ENCODE measurements at regions not wholly inside any gene's neighbourhood (a gene's known extent, or its start where the extent isn't known, plus 50 kb on each side); places are given as distances from the start of the nearest gene placed in this dataset.

DNA sequence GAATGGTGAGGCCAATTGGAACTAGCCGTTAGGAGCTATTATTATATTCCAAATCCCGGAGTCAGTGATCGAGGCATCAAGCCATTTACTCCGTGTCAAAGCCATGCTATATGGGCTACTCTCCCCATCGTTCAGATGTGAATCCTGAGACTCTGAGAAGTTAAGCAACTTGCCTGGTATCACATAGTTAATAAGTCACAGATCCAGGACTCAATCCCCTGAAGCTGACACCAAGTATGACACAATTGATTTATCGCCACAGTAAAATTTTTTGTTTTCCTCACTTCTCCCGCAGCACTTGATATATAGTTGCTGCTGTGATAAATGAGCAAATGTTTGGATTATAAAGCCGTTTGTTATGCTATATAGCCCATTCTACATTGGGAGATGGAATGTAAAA, 50.8 kb upstream of the TSHZ2 start:
- ChIA-PET CTCF (interaction anchor here (0.6 to 1.1 kb wide), 2 partner anchors 9 to 1429 kb away, joined by 3 read pairs; no protein-coding TSS in a partner anchor), POLR2A (no interaction called here)
- Histone ChIP-seq H3K27me3 (ENCODE audit: control insufficient read depth in 1 of 2, insufficient read depth in 2 of 2, low read length in 2 of 2) (no peaks in the 10 kb centered on the region), H3K27ac (ENCODE audit: low read depth in 1 of 2, low read length in 2 of 2) (no peak overlapping the region), H3K36me3 (ENCODE audit: insufficient read depth, low read length) (no peaks in the 10 kb centered on the region), H3K4me3 (ENCODE audit: low read length) (no peak overlapping the region), H3K4me1 (ENCODE audit: insufficient read depth, low read length) (no peaks in the 10 kb centered on the region), H3K9me3 (ENCODE audit: control insufficient read depth in 1 of 2, insufficient read depth in 1 of 2, low read length in 2 of 2) (no peaks in the 10 kb centered on the region)
- H3K36me3 Mint-ChIP-seq (ENCODE audit: low read depth), result no peaks in the 10 kb centered on the region
- H3K9me3 Mint-ChIP-seq, result no peaks in the 10 kb centered on the region
- no peak overlapping the region for H3K27ac Mint-ChIP-seq
- peaks cover 5% of the 10 kb centered on the region for H3K27me3 Mint-ChIP-seq
- DNase-seq (no peak), ATAC-seq (ENCODE audit: poor library complexity) (no peak)
- H3K4me1 Mint-ChIP-seq (ENCODE audit: low read depth), result no peaks in the 10 kb centered on the region
- H3K4me3 Mint-ChIP-seq, result no peak overlapping the region
- TF ChIP-seq, protein P1, sequence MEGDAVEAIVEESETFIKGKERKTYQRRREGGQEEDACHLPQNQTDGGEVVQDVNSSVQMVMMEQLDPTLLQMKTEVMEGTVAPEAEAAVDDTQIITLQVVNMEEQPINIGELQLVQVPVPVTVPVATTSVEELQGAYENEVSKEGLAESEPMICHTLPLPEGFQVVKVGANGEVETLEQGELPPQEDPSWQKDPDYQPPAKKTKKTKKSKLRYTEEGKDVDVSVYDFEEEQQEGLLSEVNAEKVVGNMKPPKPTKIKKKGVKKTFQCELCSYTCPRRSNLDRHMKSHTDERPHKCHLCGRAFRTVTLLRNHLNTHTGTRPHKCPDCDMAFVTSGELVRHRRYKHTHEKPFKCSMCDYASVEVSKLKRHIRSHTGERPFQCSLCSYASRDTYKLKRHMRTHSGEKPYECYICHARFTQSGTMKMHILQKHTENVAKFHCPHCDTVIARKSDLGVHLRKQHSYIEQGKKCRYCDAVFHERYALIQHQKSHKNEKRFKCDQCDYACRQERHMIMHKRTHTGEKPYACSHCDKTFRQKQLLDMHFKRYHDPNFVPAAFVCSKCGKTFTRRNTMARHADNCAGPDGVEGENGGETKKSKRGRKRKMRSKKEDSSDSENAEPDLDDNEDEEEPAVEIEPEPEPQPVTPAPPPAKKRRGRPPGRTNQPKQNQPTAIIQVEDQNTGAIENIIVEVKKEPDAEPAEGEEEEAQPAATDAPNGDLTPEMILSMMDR (IDR thresholded peaks at IDR 0.05), result no peak
- intact Hi-C loops (cut with DNase I, micrococcal nuclease), result no loop called here

DNA sequence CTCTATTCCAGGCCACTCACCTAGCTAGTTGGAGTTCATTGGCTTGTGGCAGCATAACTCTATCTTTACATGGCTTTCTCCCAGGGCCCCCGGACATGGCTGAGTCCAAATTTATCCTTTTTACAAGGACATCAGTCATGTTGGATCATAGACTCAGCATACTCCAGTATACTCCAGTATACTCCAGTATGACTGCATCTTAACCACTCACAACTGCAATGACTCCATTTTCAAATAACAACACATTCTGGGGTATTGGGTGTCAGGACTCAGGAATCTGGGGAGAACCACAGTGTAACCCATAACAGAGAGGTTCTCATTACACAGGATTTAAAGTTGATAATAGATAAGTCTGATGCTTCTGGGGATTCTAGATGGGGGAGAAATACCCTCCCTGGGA, 53.8 kb upstream of the TSHZ2 start:
- no peaks in the 10 kb centered on the region for H3K4me1 Mint-ChIP-seq (ENCODE audit: low read depth)
- H3K36me3 Mint-ChIP-seq (ENCODE audit: low read depth), result no peaks in the 10 kb centered on the region
- DNase-seq (no peak), ATAC-seq (ENCODE audit: poor library complexity) (no peak)
- Histone ChIP-seq H3K4me1 (ENCODE audit: insufficient read depth, low read length) (no peaks in the 10 kb centered on the region), H3K27ac (ENCODE audit: low read depth in 1 of 2, low read length in 2 of 2) (no peak overlapping the region), H3K27me3 (ENCODE audit: control insufficient read depth in 1 of 2, insufficient read depth in 2 of 2, low read length in 2 of 2) (no peaks in the 10 kb centered on the region), H3K4me3 (ENCODE audit: low read length) (no peak overlapping the region), H3K9me3 (ENCODE audit: control insufficient read depth in 1 of 2, insufficient read depth in 1 of 2, low read length in 2 of 2) (peaks cover 0 to 8% of the 10 kb centered on the region in 2 experiments), H3K36me3 (ENCODE audit: insufficient read depth, low read length) (no peaks in the 10 kb centered on the region)
- CTCF ChIA-PET, result no interaction called here
- peaks cover 2% of the 10 kb centered on the region for H3K27me3 Mint-ChIP-seq
- POLR2A ChIA-PET, result interaction anchor here (0.6 kb wide), 1 partner anchor 10 kb away, joined by 3 read pairs; no protein-coding TSS in a partner anchor
- no peak overlapping the region for H3K4me3 Mint-ChIP-seq
- intact Hi-C loops (cut with DNase I, micrococcal nuclease), result no loop called here
- peaks cover 4% of the 10 kb centered on the region for H3K9me3 Mint-ChIP-seq
- TF ChIP-seq, protein P1 (IDR thresholded peaks at IDR 0.05), result no peak
- no peak overlapping the region for H3K27ac Mint-ChIP-seq

DNA sequence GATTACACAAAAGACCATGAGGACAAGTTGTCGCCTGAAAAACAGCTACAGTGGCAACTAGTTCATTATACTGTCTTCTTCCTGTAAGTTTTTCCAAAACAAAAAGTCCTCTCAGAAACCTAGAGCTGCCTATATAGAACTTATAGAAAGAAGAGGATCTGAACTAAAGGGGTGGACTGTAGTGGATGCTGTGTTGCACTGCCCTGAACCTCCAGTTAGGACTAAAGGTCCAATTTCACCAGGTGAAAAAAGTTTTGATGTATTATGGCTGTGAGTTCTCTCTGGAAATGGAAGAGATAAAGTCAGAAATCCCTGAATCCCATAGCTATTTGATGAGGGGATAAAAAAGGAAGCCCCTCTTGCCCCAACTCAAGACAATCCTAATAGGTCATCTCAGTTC, 56.6 kb upstream of the TSHZ2 start:
- H3K27me3 ChIP-seq (ENCODE audit: control insufficient read depth in 1 of 2, insufficient read depth in 2 of 2, low read length in 2 of 2), result no peaks in the 10 kb centered on the region
- H3K36me3 ChIP-seq (ENCODE audit: insufficient read depth, low read length), result no peaks in the 10 kb centered on the region
- DNase-seq (no peak), ATAC-seq (ENCODE audit: poor library complexity) (no peak)
- no peak overlapping the region for H3K27ac ChIP-seq (ENCODE audit: low read depth in 1 of 2, low read length in 2 of 2)
- intact Hi-C loops (cut with DNase I, micrococcal nuclease), result no loop called here
- Mint-ChIP-seq H3K9me3 (peaks cover 4% of the 10 kb centered on the region), H3K36me3 (ENCODE audit: low read depth) (no peaks in the 10 kb centered on the region), H3K27ac (no peak overlapping the region), H3K4me1 (ENCODE audit: low read depth) (no peaks in the 10 kb centered on the region), H3K4me3 (no peak overlapping the region), H3K27me3 (no peaks in the 10 kb centered on the region)
- POLR2A ChIA-PET, result no interaction called here
- TF ChIP-seq, protein P1 (IDR thresholded peaks at IDR 0.05), result no peak
- H3K9me3 ChIP-seq (ENCODE audit: control insufficient read depth in 1 of 2, insufficient read depth in 1 of 2, low read length in 2 of 2), result peaks cover 0 to 8% of the 10 kb centered on the region in 2 experiments
- no peaks in the 10 kb centered on the region for H3K4me1 ChIP-seq (ENCODE audit: insufficient read depth, low read length)
- H3K4me3 ChIP-seq (ENCODE audit: low read length), result no peak overlapping the region
- CTCF ChIA-PET, result no interaction called here
